HG03439 (cell line): ENCODE measurements at regions not wholly inside any gene's neighbourhood (a gene's known extent, or its start where the extent isn't known, plus 50 kb on each side); places are given as distances from the start of the nearest gene placed in this dataset.
A peak's percentile ranks its signal among the peaks of the same experiment; 100 is the strongest.

Source experiments
- ATAC-seq: cut with Tn5 transposase; IDR thresholded peaks from one replicate; pipeline ENCODE4 v1.9.1; 2021; ENCODE audit warnings: mild to moderate bottlenecking, moderate library complexity; ENCODE audit not compliant: unreplicated experiment

DNA sequence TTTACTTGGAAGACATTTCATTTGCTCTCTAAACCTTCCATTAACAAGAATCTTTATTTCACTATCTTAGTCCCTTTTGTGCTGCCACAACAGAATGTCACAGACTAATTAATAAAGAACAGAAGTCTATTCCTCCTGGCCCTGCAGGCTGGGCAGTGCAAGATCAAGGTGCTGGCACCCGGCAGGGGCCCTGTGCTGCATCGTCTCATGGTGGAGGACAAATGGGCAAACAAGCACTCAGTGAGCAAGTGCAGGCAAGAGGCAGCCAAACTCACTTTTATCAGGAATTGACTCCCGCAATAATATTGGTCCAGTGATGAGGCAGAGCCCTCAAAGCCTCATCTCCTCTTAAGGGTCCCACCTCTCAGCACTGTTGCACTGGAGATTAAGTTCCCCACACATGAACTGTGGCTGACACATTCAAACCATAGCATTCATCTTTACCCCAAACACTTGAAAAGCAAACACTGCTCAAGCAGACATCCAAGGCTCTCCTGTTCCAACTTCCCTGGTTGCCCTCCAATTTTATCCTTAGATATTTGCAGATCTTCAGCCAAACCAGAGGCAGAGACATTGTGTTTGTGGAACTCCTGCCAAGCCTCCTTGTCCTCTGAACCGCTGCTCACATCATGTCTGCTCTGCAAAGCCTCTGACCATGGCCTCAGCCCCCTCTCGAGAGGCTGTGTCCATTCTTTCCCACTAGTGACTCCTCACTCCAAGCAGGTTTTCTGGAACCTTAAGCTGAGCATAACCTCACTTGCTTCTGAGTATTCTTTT, 404.4 kb upstream of the SOX11 start:
- ATAC-seq: no peak

DNA sequence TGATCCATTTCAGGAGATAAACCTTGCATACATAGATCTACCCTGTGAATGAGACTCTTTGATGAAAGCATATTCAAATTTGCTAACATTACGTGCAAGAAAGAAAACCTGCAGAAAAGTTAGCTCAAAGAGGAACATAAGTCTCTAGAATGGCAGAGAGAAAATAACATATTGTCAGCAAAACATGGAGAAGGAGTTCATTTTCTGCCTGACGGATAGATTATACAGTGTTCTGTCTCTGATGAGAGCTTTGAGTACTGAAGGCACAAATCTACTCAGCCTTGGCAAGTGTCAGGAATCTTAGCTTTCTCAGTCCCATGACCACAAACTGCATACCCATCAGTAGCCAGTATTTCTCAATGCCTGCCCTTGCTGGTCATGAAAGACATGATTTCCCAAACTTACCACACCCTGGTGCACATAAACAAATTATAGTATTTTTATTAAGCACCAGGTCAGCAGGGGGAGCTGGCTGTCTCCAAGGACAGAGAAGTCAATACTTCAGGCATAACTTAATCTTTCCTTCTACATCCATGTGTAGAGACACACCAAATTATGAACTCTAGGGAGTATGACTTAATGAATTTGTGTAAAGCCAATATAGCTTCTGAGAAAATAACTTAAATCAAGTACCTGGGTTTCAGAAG, 401.2 kb upstream of the SOX11 start:
- no peak for ATAC-seq

DNA sequence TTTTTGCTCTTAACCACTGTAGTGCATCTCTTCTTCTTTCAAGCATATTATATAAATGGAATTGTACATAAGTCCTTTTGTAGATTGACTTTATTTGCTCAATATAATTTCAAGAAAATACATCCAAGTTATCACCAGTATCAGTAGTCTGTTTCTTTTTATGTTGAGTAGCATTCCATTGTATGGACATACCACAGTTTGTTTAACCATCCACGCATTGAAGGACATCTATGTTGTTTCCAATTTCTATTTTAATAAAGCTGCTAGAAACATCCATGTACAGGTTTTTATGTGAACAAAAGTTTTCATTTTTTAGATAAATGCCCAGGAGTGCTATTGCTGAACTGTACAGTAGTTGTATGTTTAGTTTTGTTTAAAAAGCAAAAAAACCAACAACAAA, 387.5 kb upstream of the SOX11 start:
- no peak for ATAC-seq

DNA sequence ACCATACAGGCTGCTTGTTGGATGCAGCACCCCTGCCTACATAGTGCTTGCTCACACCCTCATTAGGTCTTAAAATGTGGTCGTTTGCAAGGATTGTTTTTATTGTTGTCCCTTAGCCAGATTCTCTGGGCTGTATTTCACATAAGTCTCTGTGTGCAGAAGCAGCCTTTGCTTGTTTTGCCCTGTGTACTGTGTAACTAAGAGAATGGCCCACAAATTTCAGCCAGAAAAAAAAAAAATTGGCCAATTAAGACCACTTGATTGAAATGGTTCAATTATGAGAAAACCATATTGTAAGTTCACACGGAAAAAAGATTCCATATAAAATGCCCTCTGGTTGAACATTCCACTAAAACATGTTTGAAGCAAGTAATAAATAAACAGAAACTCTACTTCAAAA, 377.1 kb upstream of the SOX11 start:
- ATAC-seq: no peak

DNA sequence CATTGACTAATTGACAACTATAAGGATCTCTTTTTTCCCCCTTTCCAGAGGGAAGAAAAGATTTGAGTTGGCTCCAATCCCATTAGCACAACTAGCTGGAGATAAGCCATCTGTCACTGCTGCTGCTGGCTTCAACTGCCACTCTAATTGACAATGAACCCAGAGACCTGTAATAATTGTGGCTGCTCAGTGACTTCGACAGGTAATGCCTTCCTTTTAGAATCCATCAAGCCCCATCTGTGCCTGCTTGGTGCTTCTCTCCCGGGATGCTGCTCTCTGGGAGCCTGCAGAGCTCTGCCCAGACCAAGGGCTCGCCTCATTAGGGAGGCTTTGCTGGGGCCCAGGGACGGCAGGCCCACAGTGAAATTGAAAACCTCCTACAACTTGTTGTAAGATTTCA, 376.7 kb upstream of the SOX11 start:
- ATAC-seq: no peak

DNA sequence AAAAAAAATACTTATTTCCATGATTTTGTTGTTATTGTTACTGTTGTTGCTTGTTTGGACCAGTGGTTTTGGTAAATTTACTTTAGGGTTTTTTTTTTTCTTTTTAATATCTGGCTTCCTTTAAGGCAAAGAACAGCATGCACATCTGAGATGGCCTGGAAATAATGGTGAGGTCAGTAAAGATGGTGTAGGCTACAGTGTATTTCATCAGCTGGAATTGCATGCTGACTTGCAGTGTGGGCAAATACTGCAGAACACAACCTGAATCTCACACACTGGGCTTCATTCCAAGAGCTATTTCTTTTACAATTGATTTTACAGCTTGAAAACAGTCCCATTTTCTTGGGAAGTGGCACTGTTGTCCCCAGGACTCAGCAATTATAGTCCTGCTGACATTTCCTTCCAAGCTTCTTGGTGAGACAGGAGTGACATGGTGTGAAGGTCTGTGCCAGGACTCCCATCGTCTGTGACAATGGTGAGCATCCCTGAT, 376.1 kb upstream of the SOX11 start:
- ATAC-seq: no peak

DNA sequence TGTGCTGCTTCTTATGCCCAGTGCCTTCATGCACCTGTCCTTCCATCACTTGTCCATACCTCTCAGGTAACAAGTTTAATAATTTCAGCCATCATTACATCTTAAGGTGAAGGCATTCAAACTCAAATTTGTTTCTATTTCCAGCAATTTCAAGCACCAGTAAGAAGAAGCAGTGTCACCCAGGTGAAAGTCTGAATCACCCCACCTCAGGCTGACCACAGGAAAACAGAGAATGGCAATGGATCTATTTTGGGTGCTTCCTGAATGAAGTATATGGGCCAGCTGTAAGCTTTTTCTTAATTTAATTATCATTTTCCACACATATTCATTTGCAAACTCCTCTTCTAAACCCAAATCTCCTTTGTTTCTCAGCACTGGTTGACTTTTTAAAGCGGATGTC, 372.7 kb upstream of the SOX11 start:
- no peak for ATAC-seq

DNA sequence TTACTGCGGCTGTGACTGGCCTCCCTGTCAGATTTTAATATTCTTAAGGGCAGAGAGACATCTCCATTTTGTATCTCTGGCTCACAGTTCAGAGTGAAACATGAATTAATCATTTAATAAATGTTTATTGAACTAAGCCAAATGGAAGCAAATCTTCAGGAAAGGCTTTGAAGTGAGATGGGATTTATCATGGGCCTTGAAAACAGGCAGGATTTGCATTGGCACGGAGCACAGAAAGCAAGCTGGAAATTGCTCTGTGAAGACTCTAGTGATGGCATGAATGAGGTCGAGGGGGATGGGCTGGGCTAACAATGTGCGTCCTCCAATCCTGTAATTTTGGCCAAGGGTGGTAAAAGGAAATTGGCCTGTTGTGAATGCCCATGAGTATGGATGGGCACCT, 369.8 kb upstream of the SOX11 start:
- no peak for ATAC-seq

DNA sequence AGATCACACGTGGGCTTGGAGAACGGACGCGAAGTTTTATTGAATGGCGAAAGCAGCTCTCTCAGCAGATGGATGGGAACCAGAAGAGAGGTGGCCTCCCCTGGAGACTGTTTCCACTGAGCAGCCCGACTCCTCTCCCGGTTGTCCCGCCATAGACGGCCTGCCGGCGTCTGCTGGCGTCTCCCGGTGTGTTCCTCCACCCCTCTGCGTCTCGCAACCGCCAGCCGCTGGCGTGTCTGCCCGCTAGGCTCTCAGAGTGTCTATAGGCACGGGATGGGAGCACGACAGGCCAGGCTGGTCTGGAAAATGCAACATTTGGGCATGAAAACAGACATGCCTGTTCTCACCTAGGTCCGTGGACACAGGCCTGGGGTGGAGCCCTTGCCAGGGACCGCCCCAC, 366.7 kb upstream of the SOX11 start:
- no peak for ATAC-seq

DNA sequence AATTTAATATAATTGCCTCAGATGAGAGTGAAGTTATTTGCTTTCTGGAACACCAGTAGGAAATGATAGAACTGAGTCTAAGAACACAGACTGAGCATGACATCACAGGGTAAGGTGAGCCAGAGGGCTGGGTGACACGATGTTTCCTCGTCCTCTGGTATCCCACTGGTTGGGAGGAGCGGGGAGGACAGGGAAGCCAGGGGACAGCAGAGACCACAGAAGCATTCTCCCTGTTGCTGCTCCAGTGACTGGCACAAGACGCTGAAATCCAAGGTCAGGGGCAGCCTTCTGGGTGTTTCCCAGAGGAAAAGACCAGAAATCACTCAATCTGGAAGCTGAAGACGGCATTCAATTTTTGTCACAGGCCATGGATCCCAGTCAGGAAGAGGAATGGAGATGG, 363.4 kb upstream of the SOX11 start:
- ATAC-seq: no peak

DNA sequence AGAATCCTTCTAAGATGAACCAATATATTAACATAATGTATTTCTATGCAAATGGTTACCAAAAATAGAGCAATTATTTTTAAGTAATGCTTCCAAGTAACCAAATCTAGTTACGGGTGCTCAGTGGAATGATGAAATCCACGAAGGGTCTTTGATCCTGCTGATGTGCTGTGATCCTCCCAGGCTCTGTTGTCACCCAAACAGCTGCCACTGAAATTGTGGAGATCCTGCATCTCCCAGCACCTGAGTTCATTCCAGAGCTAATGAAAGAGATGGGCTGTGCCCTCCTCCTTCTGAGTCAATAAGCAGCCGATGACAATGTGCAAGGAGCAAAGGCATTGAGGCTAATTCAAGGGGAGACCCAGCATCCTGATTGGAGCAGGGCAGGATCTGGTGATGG, 362.4 kb upstream of the SOX11 start:
- no peak for ATAC-seq

DNA sequence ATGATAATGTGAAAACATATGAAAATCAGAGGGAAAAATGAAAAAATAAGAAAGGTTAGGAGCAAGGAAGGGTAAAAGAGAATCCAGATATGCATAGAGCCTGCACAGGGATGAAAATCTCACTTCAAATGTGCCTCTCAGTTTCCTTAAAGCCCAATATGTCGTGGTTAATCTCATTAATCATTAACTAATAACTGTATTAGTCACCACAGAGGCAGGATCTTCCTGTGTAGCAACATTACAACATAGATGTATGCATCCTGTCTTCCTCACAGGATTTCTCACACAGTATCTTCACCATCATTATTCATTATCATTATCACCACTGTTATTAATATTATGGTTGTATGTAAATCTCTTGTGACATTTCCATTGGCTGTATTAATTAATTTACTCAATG, 361.2 kb upstream of the SOX11 start:
- ATAC-seq: no peak

DNA sequence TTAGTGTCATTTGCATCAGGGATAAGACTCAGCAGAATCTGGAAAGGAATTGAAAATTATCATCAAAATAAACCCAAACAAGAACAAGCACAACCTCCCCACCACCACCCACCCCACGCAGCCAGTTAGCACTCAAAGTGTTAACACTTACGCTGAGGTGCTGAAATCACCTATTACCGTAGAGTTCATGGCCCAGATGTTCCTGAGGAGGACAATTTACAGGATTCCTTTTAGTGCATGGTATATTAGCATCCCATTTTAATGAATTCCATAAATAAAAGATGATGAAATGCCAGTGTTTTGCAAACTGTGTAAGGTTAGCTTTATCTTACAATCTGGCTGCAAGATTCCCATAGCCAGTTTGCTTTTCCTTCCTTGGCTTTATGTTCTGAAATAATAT, 359.3 kb upstream of the SOX11 start:
- ATAC-seq: no peak

DNA sequence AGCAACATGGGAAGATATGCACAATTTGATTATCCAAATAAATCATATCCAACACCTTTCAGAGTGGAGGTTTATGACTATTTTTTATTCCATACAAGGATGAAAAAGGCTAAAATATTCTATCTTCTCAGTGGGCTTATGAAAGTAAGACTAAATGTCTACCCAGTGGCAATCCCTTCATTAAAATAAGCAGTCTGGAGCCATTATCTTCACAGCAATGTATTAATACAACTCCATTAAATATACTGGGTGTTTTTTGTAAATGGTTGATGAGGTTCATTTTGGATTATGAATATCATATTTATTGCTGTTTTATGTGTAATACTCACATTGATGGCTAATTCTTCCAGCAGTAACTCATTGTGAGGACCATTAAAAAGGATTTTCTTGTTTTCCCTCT, 352.7 kb upstream of the SOX11 start:
- ATAC-seq: no peak

DNA sequence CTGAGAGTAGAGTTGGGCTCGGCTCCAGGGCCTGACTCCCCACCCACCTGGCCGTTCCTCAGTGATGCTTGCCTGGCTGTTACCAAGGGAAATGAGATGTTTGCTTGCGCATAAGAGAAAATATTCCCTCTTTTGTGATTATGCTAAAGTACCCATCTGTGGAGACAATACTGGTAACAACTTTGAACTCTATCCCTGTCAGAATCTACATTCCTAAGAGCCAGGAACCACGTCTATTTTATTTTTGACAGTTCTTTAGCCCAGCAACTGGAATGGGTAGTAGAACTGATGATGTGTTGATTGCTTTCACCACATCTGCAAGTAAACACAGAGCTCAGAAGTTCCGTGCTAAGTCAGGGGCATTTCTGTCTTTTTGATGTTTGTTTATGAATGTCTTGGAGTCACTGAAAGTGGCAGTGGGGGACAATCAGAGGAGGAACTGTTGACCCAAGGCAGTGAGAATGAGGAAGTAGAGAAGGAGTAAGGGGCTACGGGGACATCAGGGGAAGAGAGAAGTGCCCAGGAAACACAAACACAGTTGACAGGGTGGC, 348.3 kb upstream of the SOX11 start:
- ATAC-seq: no peak

DNA sequence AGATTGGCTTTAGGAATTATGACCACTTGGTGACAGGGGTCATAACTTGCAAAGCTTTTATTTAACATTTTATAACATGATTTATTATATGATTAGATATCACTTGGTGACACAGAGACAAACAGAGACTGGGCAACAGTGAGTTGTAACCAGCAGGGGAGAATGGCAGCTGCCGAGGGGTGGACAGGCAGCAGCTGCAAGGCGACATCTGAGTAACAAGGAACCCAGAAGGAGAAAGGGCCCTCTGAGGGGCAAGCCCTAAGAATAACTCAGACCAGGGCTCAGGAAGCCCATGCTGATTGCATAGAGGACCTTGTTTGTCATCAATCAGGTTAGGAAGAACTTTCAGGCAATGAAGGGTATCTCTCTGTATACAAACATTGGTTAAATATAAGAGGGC, 339.9 kb upstream of the SOX11 start:
- no peak for ATAC-seq

DNA sequence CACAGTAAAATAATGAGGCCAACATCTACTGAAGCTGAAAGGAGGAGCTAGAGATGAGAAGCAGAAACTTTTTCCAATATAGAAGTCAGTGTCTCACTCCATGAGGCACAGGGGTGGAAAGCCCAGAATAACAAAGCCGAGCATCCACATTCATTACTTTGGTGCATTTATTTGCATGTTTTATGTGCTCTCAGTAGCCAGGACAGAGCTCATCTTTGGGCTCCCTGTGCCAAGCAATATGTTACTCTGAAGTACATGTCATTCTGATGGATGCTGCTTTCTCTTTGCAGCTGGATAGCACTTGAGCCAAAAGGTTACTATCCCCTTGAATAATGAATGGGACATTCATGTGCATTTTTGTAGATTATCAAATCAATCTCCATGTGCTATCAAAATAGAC, 338.6 kb upstream of the SOX11 start:
- ATAC-seq: no peak

DNA sequence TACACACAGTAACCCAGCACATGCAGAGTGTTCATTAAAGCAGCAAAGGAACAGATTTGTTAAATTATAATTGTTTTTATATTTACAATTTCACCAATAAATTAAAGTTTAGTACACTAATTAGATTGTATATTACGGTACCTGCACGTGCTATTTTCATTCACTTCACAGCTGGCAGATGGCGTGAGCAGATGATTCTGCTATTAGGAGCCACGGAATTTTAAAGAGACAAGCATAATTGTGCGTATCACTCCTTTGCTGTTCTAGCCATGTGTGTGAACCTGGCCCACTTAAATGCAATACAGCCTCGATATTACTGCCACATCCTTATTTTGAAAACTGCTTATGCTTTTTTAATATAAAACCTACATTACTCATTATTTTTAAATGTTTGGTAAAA, 332.8 kb upstream of the SOX11 start:
- no peak for ATAC-seq

DNA sequence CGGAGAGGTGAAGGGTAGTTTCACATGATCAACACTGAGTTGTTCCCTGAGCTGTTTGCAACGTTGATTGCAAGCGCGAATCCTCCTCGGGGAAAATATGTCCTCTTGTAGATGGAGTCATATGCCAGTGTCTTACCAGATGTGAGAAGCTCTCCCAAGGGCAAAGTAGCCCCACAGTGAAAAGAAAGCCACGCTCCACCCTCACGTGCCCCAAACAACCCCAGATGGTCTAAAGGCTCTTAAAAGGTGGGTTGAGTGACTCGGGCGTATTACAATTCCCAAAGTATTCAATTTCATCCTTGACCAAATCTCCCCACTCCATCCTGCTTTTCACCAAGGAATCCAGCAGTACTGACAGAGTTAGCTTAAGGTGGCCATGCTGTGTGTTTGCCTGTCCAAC, 332.1 kb upstream of the SOX11 start:
- ATAC-seq: no peak

DNA sequence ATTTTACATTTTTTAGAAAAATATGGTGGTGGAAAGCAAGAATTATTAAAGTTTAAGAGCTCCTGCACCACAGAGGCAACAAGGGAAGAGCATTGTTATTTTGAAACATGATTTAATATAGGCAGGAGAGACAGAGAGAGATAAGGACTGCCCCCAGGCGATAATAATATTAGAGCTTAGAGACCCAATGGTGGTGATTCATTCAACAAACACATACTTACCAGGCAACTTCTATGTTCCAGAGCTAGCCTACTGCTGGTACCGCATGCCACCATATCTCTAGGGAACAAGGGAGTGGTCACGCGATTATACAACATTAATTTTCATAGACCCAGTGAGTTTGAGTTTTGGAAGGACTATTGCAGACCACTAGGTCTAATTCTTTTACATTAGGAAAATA, 327.8 kb upstream of the SOX11 start:
- ATAC-seq: no peak

DNA sequence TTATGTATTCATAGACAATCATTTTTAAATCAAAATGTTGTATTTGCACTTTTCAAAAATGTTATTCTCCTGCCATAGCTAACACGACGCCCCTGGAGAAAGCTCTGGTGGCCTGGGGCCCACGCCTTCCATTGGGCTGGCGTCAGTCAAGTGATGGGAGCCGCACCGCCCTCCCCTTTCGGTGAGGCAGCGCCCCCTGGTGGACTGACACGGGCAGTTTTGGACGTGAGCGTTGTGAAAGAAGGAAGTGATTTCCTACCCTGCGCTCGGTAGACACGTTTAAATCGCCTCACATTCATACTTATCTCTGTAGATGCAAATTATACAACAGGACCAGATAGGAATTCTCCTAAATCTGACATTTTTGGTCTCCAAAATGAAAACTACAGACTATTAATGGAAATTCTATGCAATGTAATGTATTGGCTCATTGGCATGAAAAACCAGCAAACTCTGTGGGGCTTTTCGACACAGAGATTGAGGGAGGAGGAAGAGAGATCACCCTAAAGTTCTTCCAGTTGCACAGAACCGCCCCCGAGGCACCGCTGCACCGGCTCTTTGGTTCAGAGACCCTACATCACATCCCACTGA, 326.2 kb upstream of the SOX11 start:
- ATAC-seq: peak; percentile 92

DNA sequence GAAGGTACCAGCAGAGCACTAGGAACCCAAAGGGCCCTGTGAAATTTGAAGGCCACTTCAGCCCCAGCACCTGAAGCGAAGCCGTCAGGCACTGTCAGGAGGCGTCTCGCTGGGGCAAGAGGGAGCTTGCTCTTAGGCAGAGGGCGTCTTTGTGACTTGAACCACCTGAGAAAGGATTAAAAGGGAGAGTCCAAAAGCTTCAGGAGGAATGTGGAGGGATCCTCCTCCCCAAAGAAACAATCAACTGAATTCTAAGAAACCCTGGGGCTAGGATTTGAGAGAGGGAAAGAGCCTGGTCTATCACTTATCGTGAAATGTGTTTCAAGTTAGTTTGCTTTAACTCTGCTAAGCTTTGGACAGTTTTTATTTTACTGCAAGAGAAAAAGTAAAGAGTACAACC, 324.9 kb upstream of the SOX11 start:
- no peak for ATAC-seq
